DND-41 (cell line): ENCODE measurements at regions not wholly inside any gene's neighbourhood (a gene's known extent, or its start where the extent isn't known, plus 50 kb on each side); places are given as distances from the start of the nearest gene placed in this dataset.

ENCODE experiments used
- EZH2 ChIP-seq: IDR thresholded peaks from 3 replicates; pipeline ENCODE4 v1.6.1; 2012; ENCODE audit warnings: borderline replicate concordance, low read depth, mild to moderate bottlenecking, moderate library complexity, low read length, inconsistent platforms; ENCODE audit not compliant: severe bottlenecking
- TF ChIP-seq, protein P1 (sequence below): IDR thresholded peaks from 2 replicates; pipeline ENCODE4 v1.5.1; 2012; ENCODE audit warnings: borderline replicate concordance, low read length, moderate library complexity, mild to moderate bottlenecking; ENCODE audit not compliant: poor library complexity, severe bottlenecking; ENCODE audit errors: extremely low read depth

DNA sequence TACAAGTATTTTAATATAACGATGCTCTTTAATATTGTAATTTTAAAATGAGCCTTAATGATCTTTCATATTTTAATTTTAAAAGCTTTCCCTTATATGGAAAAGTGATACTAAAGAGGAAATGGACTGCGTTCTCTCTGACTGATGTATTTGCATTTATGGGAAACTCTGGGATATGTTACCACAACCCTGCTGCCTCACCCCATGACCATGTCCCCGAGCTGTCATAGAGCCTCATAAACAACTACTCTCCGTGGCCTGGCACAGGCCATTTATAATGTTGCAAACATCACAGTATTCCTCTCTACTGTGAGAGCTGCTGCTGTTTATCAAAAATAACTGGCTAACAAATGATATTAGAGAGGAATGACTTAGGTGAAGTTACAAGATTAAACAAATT lies 75.8 kb upstream of the SEC11C start:
- TF ChIP-seq, protein P1, sequence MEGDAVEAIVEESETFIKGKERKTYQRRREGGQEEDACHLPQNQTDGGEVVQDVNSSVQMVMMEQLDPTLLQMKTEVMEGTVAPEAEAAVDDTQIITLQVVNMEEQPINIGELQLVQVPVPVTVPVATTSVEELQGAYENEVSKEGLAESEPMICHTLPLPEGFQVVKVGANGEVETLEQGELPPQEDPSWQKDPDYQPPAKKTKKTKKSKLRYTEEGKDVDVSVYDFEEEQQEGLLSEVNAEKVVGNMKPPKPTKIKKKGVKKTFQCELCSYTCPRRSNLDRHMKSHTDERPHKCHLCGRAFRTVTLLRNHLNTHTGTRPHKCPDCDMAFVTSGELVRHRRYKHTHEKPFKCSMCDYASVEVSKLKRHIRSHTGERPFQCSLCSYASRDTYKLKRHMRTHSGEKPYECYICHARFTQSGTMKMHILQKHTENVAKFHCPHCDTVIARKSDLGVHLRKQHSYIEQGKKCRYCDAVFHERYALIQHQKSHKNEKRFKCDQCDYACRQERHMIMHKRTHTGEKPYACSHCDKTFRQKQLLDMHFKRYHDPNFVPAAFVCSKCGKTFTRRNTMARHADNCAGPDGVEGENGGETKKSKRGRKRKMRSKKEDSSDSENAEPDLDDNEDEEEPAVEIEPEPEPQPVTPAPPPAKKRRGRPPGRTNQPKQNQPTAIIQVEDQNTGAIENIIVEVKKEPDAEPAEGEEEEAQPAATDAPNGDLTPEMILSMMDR, result no peak
- no peak for TF ChIP-seq EZH2
